ENCODE measurements at regions not wholly inside any gene's neighbourhood (a gene's known extent, or its start where the extent isn't known, plus 50 kb on each side); places are given as distances from the start of the nearest gene placed in this dataset.
"Not testable (repeated sequence)": the region's sequence is repeated elsewhere in the genome, so short reads cannot be mapped to it uniquely, and the experiment has no call there.

DNA sequence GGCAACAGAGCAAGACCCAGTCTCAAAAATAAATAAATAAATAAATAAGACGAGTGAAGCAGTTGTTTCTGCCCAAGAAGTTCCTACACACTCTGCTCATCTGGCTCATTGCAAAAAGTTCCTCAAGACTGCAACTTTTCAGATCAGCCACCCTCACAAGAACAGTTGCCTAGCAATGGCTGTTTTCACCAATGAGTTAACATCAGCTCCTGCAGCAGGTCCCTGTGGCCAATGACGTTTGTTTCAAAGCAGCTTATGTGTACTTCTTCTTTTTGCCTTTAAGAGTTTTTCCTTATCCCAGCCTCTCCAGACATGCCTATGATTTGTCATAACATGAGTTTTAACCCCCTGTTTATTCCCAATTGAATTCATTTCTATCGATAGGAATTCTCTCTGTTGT lies 118.4 kb upstream of the SPRED1 start:
- no peaks in the 10 kb centered on the region for H3K27me3 ChIP-seq (ENCODE audit: control insufficient read depth, insufficient read depth, low read length)
- H3K9ac ChIP-seq (ENCODE audit: low read length) = no peak overlapping the region
- H3K36me3 ChIP-seq (ENCODE audit: control insufficient read depth, low read depth, low read length) = no peaks in the 10 kb centered on the region
- no peaks in the 10 kb centered on the region for H3K9me3 ChIP-seq (ENCODE audit: control insufficient read depth, low read depth, low read length)
- H3K27ac ChIP-seq (ENCODE audit: low read length) = no peak overlapping the region
- H3K4me3 ChIP-seq (ENCODE audit: low read length) = no peak overlapping the region
- H3K4me1 ChIP-seq (ENCODE audit: control insufficient read depth, low read depth, low read length) = peaks cover 9% of the 10 kb centered on the region

DNA sequence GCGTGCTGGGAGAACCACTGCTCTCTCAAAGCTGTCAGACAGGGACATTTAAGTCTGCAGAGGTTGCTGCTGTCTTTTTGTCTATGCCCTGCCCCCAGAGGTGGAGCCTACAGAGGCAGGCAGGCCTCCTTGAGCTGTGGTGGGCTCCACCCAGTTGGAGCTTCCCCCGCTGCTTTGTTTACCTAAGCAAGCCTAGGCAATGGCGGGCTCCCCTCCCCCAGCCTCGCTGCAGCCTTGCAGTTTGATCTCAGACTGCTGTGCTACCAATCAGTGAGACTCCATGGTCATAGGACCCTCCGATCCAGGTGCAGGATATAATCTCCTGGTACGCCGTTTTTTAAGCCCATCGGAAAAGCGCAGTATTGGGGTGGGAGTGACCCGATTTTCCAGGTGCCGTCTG lies 110.4 kb upstream of the SPRED1 start:
- not testable (repeated sequence) for H3K9ac ChIP-seq (ENCODE audit: low read length); H3K4me1 ChIP-seq (ENCODE audit: control insufficient read depth, low read depth, low read length); H3K27me3 ChIP-seq (ENCODE audit: control insufficient read depth, insufficient read depth, low read length); H3K4me3 ChIP-seq (ENCODE audit: low read length); H3K27ac ChIP-seq (ENCODE audit: low read length); H3K36me3 ChIP-seq (ENCODE audit: control insufficient read depth, low read depth, low read length); H3K9me3 ChIP-seq (ENCODE audit: control insufficient read depth, low read depth, low read length)

DNA sequence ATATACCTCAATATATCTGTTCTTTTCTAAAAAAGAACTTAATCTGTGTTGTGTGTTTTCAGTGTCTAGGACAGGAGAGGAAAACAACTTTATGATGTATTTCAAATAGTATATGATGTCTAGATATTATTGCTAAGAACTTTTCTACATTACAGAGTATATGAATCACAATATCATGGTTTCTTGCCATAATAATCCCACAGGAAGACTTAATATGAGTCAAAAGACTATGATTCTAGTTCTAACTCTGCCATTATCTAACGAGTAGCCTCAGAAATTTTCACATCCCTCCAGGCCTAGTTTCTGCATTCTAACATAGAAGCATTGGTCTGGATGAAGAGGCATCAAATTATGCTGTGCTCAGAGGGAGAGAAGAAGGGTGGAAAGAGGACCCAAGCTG lies 107.7 kb upstream of the SPRED1 start:
- Histone ChIP-seq H3K9ac (ENCODE audit: low read length) (no peak overlapping the region), H3K9me3 (ENCODE audit: control insufficient read depth, low read depth, low read length) (no peaks in the 10 kb centered on the region), H3K36me3 (ENCODE audit: control insufficient read depth, low read depth, low read length) (no peaks in the 10 kb centered on the region), H3K4me1 (ENCODE audit: control insufficient read depth, low read depth, low read length) (no peaks in the 10 kb centered on the region), H3K27me3 (ENCODE audit: control insufficient read depth, insufficient read depth, low read length) (no peaks in the 10 kb centered on the region), H3K4me3 (ENCODE audit: low read length) (no peak overlapping the region), H3K27ac (ENCODE audit: low read length) (no peak overlapping the region)

DNA sequence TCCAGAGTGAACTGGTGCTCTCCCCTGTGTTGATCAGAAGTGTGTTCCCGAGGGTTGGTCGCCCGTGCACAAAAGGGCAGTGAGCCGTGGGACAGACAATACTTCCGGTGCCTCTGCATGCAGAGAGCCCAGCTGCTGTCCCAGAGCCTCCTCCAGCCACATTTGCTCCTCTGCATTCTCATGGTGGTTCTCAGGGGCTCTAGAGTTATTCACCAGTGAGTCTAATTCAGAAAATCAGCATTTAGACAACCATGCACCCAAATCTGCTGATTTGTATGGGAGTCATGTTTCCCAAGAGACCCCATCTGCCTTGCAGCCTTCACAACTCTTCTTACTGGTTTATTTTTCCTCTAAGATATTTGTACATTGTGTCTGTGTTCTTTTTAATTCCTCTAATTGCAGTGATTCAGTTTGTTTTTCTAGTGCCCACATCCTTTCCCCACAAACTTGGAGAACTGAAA lies 107.0 kb upstream of the SPRED1 start:
- Histone ChIP-seq H3K36me3 (ENCODE audit: control insufficient read depth, low read depth, low read length) (no peaks in the 10 kb centered on the region), H3K9me3 (ENCODE audit: control insufficient read depth, low read depth, low read length) (peaks cover 4% of the 10 kb centered on the region), H3K27ac (ENCODE audit: low read length) (no peak overlapping the region), H3K9ac (ENCODE audit: low read length) (no peak overlapping the region), H3K4me3 (ENCODE audit: low read length) (no peak overlapping the region), H3K4me1 (ENCODE audit: control insufficient read depth, low read depth, low read length) (no peaks in the 10 kb centered on the region), H3K27me3 (ENCODE audit: control insufficient read depth, insufficient read depth, low read length) (no peaks in the 10 kb centered on the region)

DNA sequence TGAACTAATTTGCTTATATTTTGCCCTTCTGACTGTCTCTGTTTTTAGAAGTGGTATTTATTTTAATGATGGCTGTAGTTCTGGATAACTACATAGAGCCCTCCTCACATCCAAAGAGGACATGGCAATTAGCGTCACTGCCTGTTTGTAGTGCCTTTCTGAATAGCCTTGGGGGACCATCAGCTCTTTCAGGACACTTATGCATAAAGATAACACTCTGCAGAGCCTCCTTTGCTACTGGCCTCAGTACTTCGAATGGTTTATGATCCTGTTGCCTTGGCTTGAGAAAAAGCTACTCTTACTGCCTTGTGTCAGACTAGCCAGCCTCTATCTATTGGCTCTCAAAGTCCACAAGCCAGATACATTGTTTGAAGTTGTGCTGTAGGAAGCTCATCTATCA lies 105.4 kb upstream of the SPRED1 start:
- no peak overlapping the region for H3K9ac ChIP-seq (ENCODE audit: low read length)
- no peak overlapping the region for H3K4me3 ChIP-seq (ENCODE audit: low read length)
- H3K4me1 ChIP-seq (ENCODE audit: control insufficient read depth, low read depth, low read length) = no peaks in the 10 kb centered on the region
- no peaks in the 10 kb centered on the region for H3K36me3 ChIP-seq (ENCODE audit: control insufficient read depth, low read depth, low read length)
- no peak overlapping the region for H3K27ac ChIP-seq (ENCODE audit: low read length)
- H3K9me3 ChIP-seq (ENCODE audit: control insufficient read depth, low read depth, low read length) = peaks cover 4% of the 10 kb centered on the region
- H3K27me3 ChIP-seq (ENCODE audit: control insufficient read depth, insufficient read depth, low read length) = no peaks in the 10 kb centered on the region

DNA sequence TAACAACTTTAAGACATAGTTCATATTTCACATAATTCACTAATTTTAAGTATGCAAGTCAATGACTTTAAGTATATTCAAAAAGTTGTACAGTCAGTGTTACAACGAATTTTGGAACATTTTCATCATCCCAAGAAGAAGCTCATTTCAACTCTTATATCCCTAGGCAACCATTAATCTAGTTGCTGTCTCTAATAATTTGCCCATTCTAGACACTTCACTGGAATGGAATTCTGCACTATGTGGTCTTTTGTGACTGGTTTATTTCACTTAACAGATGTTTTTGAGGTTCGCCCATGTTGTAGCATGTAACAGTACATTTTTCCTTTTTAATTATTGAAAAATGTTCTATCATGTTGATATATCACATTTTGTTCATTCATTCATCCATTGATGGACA lies 104.2 kb upstream of the SPRED1 start:
- Histone ChIP-seq H3K9ac (ENCODE audit: low read length) (no peak overlapping the region), H3K36me3 (ENCODE audit: control insufficient read depth, low read depth, low read length) (no peaks in the 10 kb centered on the region), H3K9me3 (ENCODE audit: control insufficient read depth, low read depth, low read length) (peaks cover 4% of the 10 kb centered on the region)

DNA sequence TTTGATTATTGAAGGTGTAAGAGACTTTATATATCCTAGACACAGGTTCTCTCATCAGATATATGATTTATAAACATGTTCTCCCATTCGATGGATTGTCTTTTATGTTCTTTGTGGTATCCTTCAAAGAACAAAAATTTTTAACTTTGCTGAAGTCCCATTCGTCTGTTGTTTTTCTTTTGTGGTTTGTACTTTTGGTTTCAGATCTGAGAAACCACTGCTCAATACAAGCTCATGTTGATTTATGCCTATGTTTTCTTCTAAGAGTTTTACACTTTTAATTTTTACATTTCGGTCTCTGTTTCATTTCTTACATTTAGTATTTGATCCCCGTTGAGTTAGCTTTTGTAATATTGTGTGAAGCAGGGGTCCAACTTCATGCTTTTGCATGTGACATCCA lies 103.3 kb upstream of the SPRED1 start:
- H3K4me1 ChIP-seq (ENCODE audit: control insufficient read depth, low read depth, low read length) = no peaks in the 10 kb centered on the region
- no peak overlapping the region for H3K27ac ChIP-seq (ENCODE audit: low read length)
- H3K27me3 ChIP-seq (ENCODE audit: control insufficient read depth, insufficient read depth, low read length) = no peaks in the 10 kb centered on the region
- no peak overlapping the region for H3K9ac ChIP-seq (ENCODE audit: low read length)
- H3K36me3 ChIP-seq (ENCODE audit: control insufficient read depth, low read depth, low read length) = no peaks in the 10 kb centered on the region
- H3K4me3 ChIP-seq (ENCODE audit: low read length) = no peak overlapping the region
- peaks cover 4% of the 10 kb centered on the region for H3K9me3 ChIP-seq (ENCODE audit: control insufficient read depth, low read depth, low read length)

More for the DNA sequence above, 104.2 kb upstream of the SPRED1 start:
- H3K27ac ChIP-seq (ENCODE audit: low read length) = no peak overlapping the region
- no peak overlapping the region for H3K4me3 ChIP-seq (ENCODE audit: low read length)
- H3K27me3 ChIP-seq (ENCODE audit: control insufficient read depth, insufficient read depth, low read length) = no peaks in the 10 kb centered on the region
- H3K4me1 ChIP-seq (ENCODE audit: control insufficient read depth, low read depth, low read length) = no peaks in the 10 kb centered on the region

DNA sequence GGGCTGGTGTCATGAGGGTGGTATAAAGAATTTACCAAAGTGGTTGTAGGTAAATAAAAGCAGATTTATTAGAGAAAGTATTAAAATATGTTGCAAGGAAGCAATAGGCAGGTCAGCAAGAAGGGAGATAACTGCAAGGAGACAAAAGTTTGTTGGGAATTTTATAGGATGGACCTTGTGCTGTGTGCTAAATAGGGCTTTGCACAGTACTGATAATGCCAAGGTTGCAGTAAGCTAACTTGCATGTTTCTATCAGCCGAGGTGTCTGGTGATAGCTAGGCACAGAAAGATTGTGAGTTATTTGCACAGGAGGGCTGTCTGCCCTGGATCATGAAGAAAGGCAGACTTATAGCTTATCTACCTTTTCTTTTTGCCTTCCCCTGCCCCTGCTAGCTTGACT lies 102.5 kb upstream of the SPRED1 start:
- Histone ChIP-seq H3K4me1 (ENCODE audit: control insufficient read depth, low read depth, low read length) (no peaks in the 10 kb centered on the region), H3K9ac (ENCODE audit: low read length) (no peak overlapping the region), H3K27me3 (ENCODE audit: control insufficient read depth, insufficient read depth, low read length) (no peaks in the 10 kb centered on the region), H3K4me3 (ENCODE audit: low read length) (no peak overlapping the region), H3K9me3 (ENCODE audit: control insufficient read depth, low read depth, low read length) (peaks cover 4% of the 10 kb centered on the region), H3K27ac (ENCODE audit: low read length) (no peak overlapping the region), H3K36me3 (ENCODE audit: control insufficient read depth, low read depth, low read length) (no peaks in the 10 kb centered on the region)

DNA sequence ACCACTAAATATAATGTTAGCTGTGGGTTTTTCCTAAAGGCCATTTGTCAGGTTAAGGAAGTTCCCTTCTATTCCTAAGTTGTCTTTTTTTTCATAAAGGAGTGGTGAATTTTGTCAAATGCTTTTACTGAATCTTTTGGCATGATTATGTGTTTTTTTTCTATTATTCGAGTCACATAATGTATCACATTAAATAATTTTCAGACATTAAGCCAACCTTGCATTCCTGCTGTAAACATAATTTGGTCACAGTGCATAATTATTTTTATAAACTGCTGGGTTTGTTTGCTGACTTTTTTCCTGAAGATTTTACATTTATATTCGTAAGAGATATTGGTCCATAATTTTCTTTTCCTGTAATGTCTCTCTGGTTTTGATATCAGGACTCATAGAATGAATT lies 101.8 kb upstream of the SPRED1 start:
- H3K27ac ChIP-seq (ENCODE audit: low read length) = no peak overlapping the region
- H3K9ac ChIP-seq (ENCODE audit: low read length) = no peak overlapping the region
- no peaks in the 10 kb centered on the region for H3K27me3 ChIP-seq (ENCODE audit: control insufficient read depth, insufficient read depth, low read length)
- no peak overlapping the region for H3K4me3 ChIP-seq (ENCODE audit: low read length)
- no peaks in the 10 kb centered on the region for H3K4me1 ChIP-seq (ENCODE audit: control insufficient read depth, low read depth, low read length)
- H3K36me3 ChIP-seq (ENCODE audit: control insufficient read depth, low read depth, low read length) = no peaks in the 10 kb centered on the region
- H3K9me3 ChIP-seq (ENCODE audit: control insufficient read depth, low read depth, low read length) = peaks cover 4% of the 10 kb centered on the region

DNA sequence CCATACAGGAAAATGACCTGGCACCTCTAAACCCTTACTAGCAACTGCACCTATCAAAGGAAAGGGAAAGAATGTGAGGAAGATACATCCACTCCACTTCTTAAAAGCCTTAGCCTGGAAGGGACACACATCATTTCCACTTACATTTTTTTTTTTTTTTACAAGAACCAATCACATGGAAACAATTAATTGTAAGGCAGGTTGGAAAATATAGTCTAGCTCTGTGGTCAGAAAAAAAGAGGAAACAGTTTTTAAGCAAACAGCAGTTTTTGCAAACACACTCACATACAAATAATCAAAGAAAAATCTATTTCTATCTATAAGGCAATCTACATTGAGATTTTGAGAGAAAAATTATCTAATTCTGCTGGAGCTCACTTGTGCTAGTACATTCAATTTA lies 98.9 kb upstream of the SPRED1 start:
- no peaks in the 10 kb centered on the region for H3K4me1 ChIP-seq (ENCODE audit: control insufficient read depth, low read depth, low read length)
- no peak overlapping the region for H3K27ac ChIP-seq (ENCODE audit: low read length)
- H3K27me3 ChIP-seq (ENCODE audit: control insufficient read depth, insufficient read depth, low read length) = no peaks in the 10 kb centered on the region
- no peak overlapping the region for H3K4me3 ChIP-seq (ENCODE audit: low read length)
- no peaks in the 10 kb centered on the region for H3K36me3 ChIP-seq (ENCODE audit: control insufficient read depth, low read depth, low read length)
- no peak overlapping the region for H3K9ac ChIP-seq (ENCODE audit: low read length)
- peaks cover 4% of the 10 kb centered on the region for H3K9me3 ChIP-seq (ENCODE audit: control insufficient read depth, low read depth, low read length)

DNA sequence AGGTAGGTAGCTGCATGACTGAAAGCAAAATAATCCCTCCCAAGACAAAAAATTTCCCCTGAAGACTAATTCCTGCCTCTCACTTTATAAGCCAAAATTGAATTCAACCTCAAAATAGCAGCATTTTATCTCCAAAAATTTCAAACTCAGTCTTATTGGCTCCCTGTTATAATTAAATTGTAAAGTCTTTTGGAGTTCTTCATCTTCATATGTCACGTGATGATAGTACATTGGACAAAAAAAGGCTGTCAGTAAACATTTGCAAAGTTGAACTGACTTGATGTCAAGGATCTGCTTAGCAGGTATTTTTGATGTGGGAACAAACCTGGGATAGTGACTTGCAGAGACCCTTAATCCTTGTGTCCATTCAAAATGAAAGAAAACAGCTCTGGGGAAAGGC lies 98.4 kb upstream of the SPRED1 start:
- H3K4me1 ChIP-seq (ENCODE audit: control insufficient read depth, low read depth, low read length) = no peaks in the 10 kb centered on the region
- no peak overlapping the region for H3K27ac ChIP-seq (ENCODE audit: low read length)
- H3K4me3 ChIP-seq (ENCODE audit: low read length) = no peak overlapping the region
- no peaks in the 10 kb centered on the region for H3K27me3 ChIP-seq (ENCODE audit: control insufficient read depth, insufficient read depth, low read length)
- H3K36me3 ChIP-seq (ENCODE audit: control insufficient read depth, low read depth, low read length) = no peaks in the 10 kb centered on the region
- no peak overlapping the region for H3K9ac ChIP-seq (ENCODE audit: low read length)
- peaks cover 4% of the 10 kb centered on the region for H3K9me3 ChIP-seq (ENCODE audit: control insufficient read depth, low read depth, low read length)

DNA sequence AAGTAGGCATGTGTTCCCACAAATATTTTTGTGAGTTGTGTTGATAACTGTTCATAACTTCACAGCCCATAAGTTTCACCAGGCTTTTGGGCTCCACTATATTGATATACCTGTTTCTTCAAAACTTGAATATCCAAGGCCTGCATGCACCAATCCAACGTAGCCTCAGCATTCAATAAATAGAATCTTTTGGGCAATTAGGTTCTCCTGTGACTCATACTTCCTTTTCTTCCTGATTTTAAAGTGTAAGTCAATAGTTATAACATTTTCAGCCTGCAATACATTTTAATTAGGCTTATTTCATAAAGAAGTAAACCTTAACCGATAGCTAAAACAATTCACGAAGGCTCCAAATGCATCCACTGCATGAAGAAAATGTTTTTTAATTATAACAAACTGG lies 97.8 kb upstream of the SPRED1 start:
- Histone ChIP-seq H3K9ac (ENCODE audit: low read length) (no peak overlapping the region), H3K36me3 (ENCODE audit: control insufficient read depth, low read depth, low read length) (no peaks in the 10 kb centered on the region), H3K9me3 (ENCODE audit: control insufficient read depth, low read depth, low read length) (peaks cover 4% of the 10 kb centered on the region), H3K27me3 (ENCODE audit: control insufficient read depth, insufficient read depth, low read length) (no peaks in the 10 kb centered on the region), H3K4me1 (ENCODE audit: control insufficient read depth, low read depth, low read length) (no peaks in the 10 kb centered on the region), H3K4me3 (ENCODE audit: low read length) (no peak overlapping the region), H3K27ac (ENCODE audit: low read length) (no peak overlapping the region)
